CD8-positive, alpha-beta memory T cell (primary cell): ENCODE measurements at regions not wholly inside any gene's neighbourhood (a gene's known extent, or its start where the extent isn't known, plus 50 kb on each side); places are given as distances from the start of the nearest gene placed in this dataset.
"Not testable (repeated sequence)": the region's sequence is repeated elsewhere in the genome, so short reads cannot be mapped to it uniquely, and the experiment has no call there.

Experiments
- CTCF ChIA-PET: fragments of 350-600 bp; sonication (Branson Sonifier 250); formaldehyde crosslinking; loops from one replicate; lab custom pipeline; 2021; ENCODE audit warnings: antibody characterized with exemption; lab: Charles Lee
- POLR2A ChIA-PET: fragments of 350-600 bp; sonication (Branson Sonifier 250); formaldehyde crosslinking; loops from one replicate; lab custom pipeline; 2021; ENCODE audit warnings: antibody characterized with exemption; lab: Charles Lee
- DNase-seq, 5 donors: peaks; one replicate each; pipeline versions ENCODE4 v3.0.0 to v3.0.0-alpha.2; 2020 to 2022; ENCODE audit warnings: mixed read lengths in 1 of 5
- H3K27ac ChIP-seq: one replicate; pipeline ENCODE4 v1.7.0; 2013; ENCODE audit warnings: low read depth, mild to moderate bottlenecking, low read length, moderate library complexity
- H3K27me3 ChIP-seq: 2 replicates; pipeline ENCODE4 v1.7.0; 2013; ENCODE audit warnings: low read length, mild to moderate bottlenecking; ENCODE audit not compliant: insufficient read depth, poor library complexity, severe bottlenecking
- H3K36me3 ChIP-seq: 2 replicates; pipeline ENCODE4 v1.7.0; 2013; ENCODE audit warnings: mild to moderate bottlenecking, low read length, moderate library complexity; ENCODE audit not compliant: insufficient read depth
- H3K4me1 ChIP-seq: 2 replicates; pipeline ENCODE4 v1.7.0; 2013; ENCODE audit warnings: mild to moderate bottlenecking, low read length, moderate library complexity; ENCODE audit not compliant: insufficient read depth
- H3K4me3 ChIP-seq: 2 replicates; pipeline ENCODE4 v1.7.0; 2013; ENCODE audit warnings: mild to moderate bottlenecking, low read length
- H3K9me3 ChIP-seq: 2 replicates; pipeline ENCODE4 v1.7.0; 2013; ENCODE audit warnings: mild to moderate bottlenecking, low read length
- H3K27ac Mint-ChIP-seq, 8 donors: one replicate each; pipeline ENCODE4 v1.8.0; 2020 to 2021; ENCODE audit warnings: mixed read lengths in 8 of 8, mild to moderate bottlenecking in 6 of 8, inconsistent platforms in 3 of 8, moderate library complexity in 3 of 8
- H3K27me3 Mint-ChIP-seq, 2 donors: one replicate each; pipeline ENCODE4 v1.8.0; 2020 to 2021; ENCODE audit warnings: mixed read lengths in 2 of 2, mild to moderate bottlenecking in 1 of 2, moderate library complexity in 1 of 2
- H3K36me3 Mint-ChIP-seq, 3 donors: one replicate each; pipeline ENCODE4 v1.8.0; 2020 to 2021; ENCODE audit warnings: mixed read lengths in 3 of 3, inconsistent platforms in 1 of 3, mild to moderate bottlenecking in 1 of 3
- H3K4me1 Mint-ChIP-seq, 3 donors: one replicate each; pipeline ENCODE4 v1.8.0; 2020 to 2021; ENCODE audit warnings: mixed read lengths in 3 of 3, inconsistent platforms in 1 of 3, mild to moderate bottlenecking in 1 of 3
- H3K4me3 Mint-ChIP-seq, 7 donors: one replicate each; pipeline ENCODE4 v1.8.0; 2020 to 2021; ENCODE audit warnings: mixed read lengths in 7 of 7, mild to moderate bottlenecking in 6 of 7, moderate library complexity in 4 of 7, inconsistent platforms in 2 of 7
- H3K9me3 Mint-ChIP-seq, 5 donors: one replicate each; pipeline ENCODE4 v1.8.0; 2020 to 2022; ENCODE audit warnings: mixed read lengths in 5 of 5, mild to moderate bottlenecking in 3 of 5, moderate library complexity in 2 of 5, inconsistent platforms in 1 of 5

- Histone ChIP-seq H3K4me1 (no peaks in the 10 kb centered on the region), H3K36me3 (no peaks in the 10 kb centered on the region), H3K9me3 (peaks cover 4% of the 10 kb centered on the region), H3K4me3 (no peak overlapping the region), H3K27me3 (no peaks in the 10 kb centered on the region), H3K27ac (no peak overlapping the region)
- H3K4me3 Mint-ChIP-seq = no peak overlapping the region
- H3K36me3 Mint-ChIP-seq = no peaks in the 10 kb centered on the region
- H3K27me3 Mint-ChIP-seq = no peaks in the 10 kb centered on the region
- ChIA-PET POLR2A (no interaction called here), CTCF (no interaction called here)
- DNase-seq = no peak
- H3K4me1 Mint-ChIP-seq = no peaks in the 10 kb centered on the region
- no peak overlapping the region for H3K27ac Mint-ChIP-seq
- peaks cover 2 to 12% (median 10%) of the 10 kb centered on the region in 5 donors for H3K9me3 Mint-ChIP-seq
Measured at GRCh38 chr16:60363566-60363965, 1629.5 kb upstream of the GOT2 start.

GRCh38 chr16:60359866-60360265 lies 1625.8 kb upstream of the GOT2 start:
- POLR2A ChIA-PET, H3K36me3 Mint-ChIP-seq: not testable (repeated sequence)
- H3K9me3 Mint-ChIP-seq = peaks cover 7 to 13% (median 13%) of the 10 kb centered on the region in 5 donors

GRCh38 chr16:60359412-60359811 lies 1625.3 kb upstream of the GOT2 start:
- H3K36me3 ChIP-seq, H3K4me1 Mint-ChIP-seq, H3K4me1 ChIP-seq, H3K4me3 Mint-ChIP-seq, H3K27me3 ChIP-seq, H3K27me3 Mint-ChIP-seq, POLR2A ChIA-PET, CTCF ChIA-PET, H3K27ac ChIP-seq, H3K4me3 ChIP-seq, H3K36me3 Mint-ChIP-seq, H3K27ac Mint-ChIP-seq, H3K9me3 ChIP-seq, DNase-seq: not testable (repeated sequence)
- H3K9me3 Mint-ChIP-seq = peaks cover 7 to 13% (median 13%) of the 10 kb centered on the region in 5 donors

More at GRCh38 chr16:60359866-60360265, 1625.8 kb upstream of the GOT2 start:
- H3K27me3 Mint-ChIP-seq, H3K4me1 ChIP-seq, H3K27me3 ChIP-seq, H3K36me3 ChIP-seq, H3K4me3 ChIP-seq, H3K27ac Mint-ChIP-seq, H3K9me3 ChIP-seq, H3K4me3 Mint-ChIP-seq, H3K27ac ChIP-seq, H3K4me1 Mint-ChIP-seq, CTCF ChIA-PET, DNase-seq: not testable (repeated sequence)

GRCh38 chr16:60357876-60358522 lies 1623.9 kb upstream of the GOT2 start:
- CTCF ChIA-PET, H3K27ac ChIP-seq, H3K36me3 ChIP-seq, H3K4me1 Mint-ChIP-seq, POLR2A ChIA-PET, H3K4me3 ChIP-seq, H3K4me1 ChIP-seq, H3K27me3 ChIP-seq, H3K4me3 Mint-ChIP-seq, H3K27me3 Mint-ChIP-seq, H3K36me3 Mint-ChIP-seq, H3K9me3 ChIP-seq, H3K27ac Mint-ChIP-seq, DNase-seq: not testable (repeated sequence)
- peaks cover 3 to 16% (median 13%) of the 10 kb centered on the region in 5 donors for H3K9me3 Mint-ChIP-seq

GRCh38 chr16:60346256-60346655 lies 1612.1 kb upstream of the GOT2 start:
- DNase-seq = no peak
- H3K36me3 ChIP-seq = no peaks in the 10 kb centered on the region
- H3K36me3 Mint-ChIP-seq = no peaks in the 10 kb centered on the region
- no peak overlapping the region for H3K27ac ChIP-seq
- POLR2A ChIA-PET = no interaction called here
- H3K9me3 ChIP-seq = no peaks in the 10 kb centered on the region
- no peaks in the 10 kb centered on the region for H3K27me3 Mint-ChIP-seq
- no peaks in the 10 kb centered on the region for H3K4me1 ChIP-seq
- CTCF ChIA-PET = no interaction called here
- no peaks in the 10 kb centered on the region for H3K27me3 ChIP-seq
- H3K4me1 Mint-ChIP-seq = no peaks in the 10 kb centered on the region
- H3K27ac Mint-ChIP-seq = no peak overlapping the region
- H3K4me3 Mint-ChIP-seq = no peak overlapping the region
- H3K9me3 Mint-ChIP-seq = peaks cover 4 to 40% (median 10%) of the 10 kb centered on the region in 5 donors
- H3K4me3 ChIP-seq = no peak overlapping the region

- POLR2A ChIA-PET = no interaction called here
- Mint-ChIP-seq H3K27ac (no peak overlapping the region), H3K4me1 (no peaks in the 10 kb centered on the region), H3K9me3 (peaks cover 10 to 25% (median 24%) of the 10 kb centered on the region in 5 donors), H3K4me3 (no peak overlapping the region), H3K27me3 (no peaks in the 10 kb centered on the region), H3K36me3 (no peaks in the 10 kb centered on the region)
- H3K27me3 ChIP-seq = no peaks in the 10 kb centered on the region
- H3K4me3 ChIP-seq = no peak overlapping the region
- no peaks in the 10 kb centered on the region for H3K4me1 ChIP-seq
- H3K36me3 ChIP-seq = no peaks in the 10 kb centered on the region
- no peak for DNase-seq
- H3K27ac ChIP-seq = no peak overlapping the region
- CTCF ChIA-PET = no interaction called here
- no peaks in the 10 kb centered on the region for H3K9me3 ChIP-seq
Measured at GRCh38 chr16:60337671-60338070, 1603.6 kb upstream of the GOT2 start.

GRCh38 chr16:60331168-60331567 lies 1597.1 kb upstream of the GOT2 start:
- Histone ChIP-seq H3K36me3 (no peaks in the 10 kb centered on the region), H3K27me3 (no peaks in the 10 kb centered on the region), H3K4me3 (no peak overlapping the region), H3K4me1 (no peaks in the 10 kb centered on the region), H3K9me3 (no peaks in the 10 kb centered on the region), H3K27ac (no peak overlapping the region)
- Mint-ChIP-seq H3K9me3 (peaks cover 7 to 31% (median 24%) of the 10 kb centered on the region in 5 donors), H3K4me1 (no peaks in the 10 kb centered on the region), H3K36me3 (no peaks in the 10 kb centered on the region), H3K27ac (no peak overlapping the region), H3K27me3 (no peaks in the 10 kb centered on the region), H3K4me3 (no peak overlapping the region)
- ChIA-PET POLR2A (no interaction called here), CTCF (no interaction called here)
- no peak for DNase-seq

- CTCF ChIA-PET = no interaction called here
- peaks cover 11 to 30% (median 25%) of the 10 kb centered on the region in 5 donors for H3K9me3 Mint-ChIP-seq
- DNase-seq = no peak
Measured at GRCh38 chr16:60329108-60329507, 1595.0 kb upstream of the GOT2 start.

More at GRCh38 chr16:60329108-60329507, 1595.0 kb upstream of the GOT2 start:
- Histone ChIP-seq H3K9me3 (no peaks in the 10 kb centered on the region), H3K4me1 (no peaks in the 10 kb centered on the region), H3K27me3 (no peaks in the 10 kb centered on the region), H3K27ac (no peak overlapping the region), H3K4me3 (no peak overlapping the region), H3K36me3 (no peaks in the 10 kb centered on the region)
- H3K4me3 Mint-ChIP-seq = no peak overlapping the region
- no peak overlapping the region for H3K27ac Mint-ChIP-seq
- H3K27me3 Mint-ChIP-seq = no peaks in the 10 kb centered on the region
- POLR2A ChIA-PET = no interaction called here
- H3K4me1 Mint-ChIP-seq = no peaks in the 10 kb centered on the region
- no peaks in the 10 kb centered on the region for H3K36me3 Mint-ChIP-seq
